SK-N-SH treated with all-trans-retinoic acid at 6 μM for 48 hours (cell line): ENCODE measurements at regions not wholly inside any gene's neighbourhood (a gene's known extent, or its start where the extent isn't known, plus 50 kb on each side); places are given as distances from the start of the nearest gene placed in this dataset.

Experiments used
- ATAC-seq: fragments of 200-7000 bp; cut with Tn5 transposase; 3 replicates; pipeline ENCODE4 v1.9.1; 2020; ENCODE audit warnings: mild to moderate bottlenecking, moderate library complexity
- ARNTL ChIP-seq: fragments of 450-650 bp; formaldehyde crosslinking; IDR thresholded peaks from 2 replicates; pipeline ENCODE4 v1.5.0; 2020; ENCODE audit warnings: low read depth, mild to moderate bottlenecking, moderate library complexity, borderline replicate concordance
- BACH2 ChIP-seq: fragments of 250-450 bp; sonication (Bioruptor Pico); IDR thresholded peaks from 2 replicates; pipeline ENCODE4 v1.9.0; 2021; ENCODE audit warnings: mild to moderate bottlenecking, borderline replicate concordance
- CSDC2 ChIP-seq: fragments of 250-450 bp; sonication (Bioruptor Pico); IDR thresholded peaks from 2 replicates; pipeline ENCODE4 v1.5.0; 2020; ENCODE audit warnings: mild to moderate bottlenecking, moderate library complexity
- CSRNP3 ChIP-seq: fragments of 250-450 bp; sonication (Bioruptor Pico); IDR thresholded peaks from 2 replicates; pipeline ENCODE4 v1.5.1; 2021; ENCODE audit warnings: mild to moderate bottlenecking, moderate library complexity
- ESRRG ChIP-seq: fragments of 250-450 bp; sonication (Bioruptor Pico); IDR thresholded peaks from 2 replicates; pipeline ENCODE4 v1.6.1; 2021; ENCODE audit warnings: mild to moderate bottlenecking
- GLIS3 ChIP-seq: fragments of 250-450 bp; sonication (Bioruptor Pico); IDR thresholded peaks from 2 replicates; pipeline ENCODE4 v1.5.0; 2020; ENCODE audit warnings: mild to moderate bottlenecking, moderate library complexity
- ISL1 ChIP-seq: fragments of 250-450 bp; sonication (Bioruptor Pico); IDR thresholded peaks from 2 replicates; pipeline ENCODE4 v2.1.2; 2022; ENCODE audit warnings: mild to moderate bottlenecking, moderate library complexity
- OSR1 ChIP-seq: fragments of 250-450 bp; sonication (Bioruptor Pico); IDR thresholded peaks from 2 replicates; pipeline ENCODE4 v1.8.0; 2022; ENCODE audit warnings: moderate library complexity, mild to moderate bottlenecking, inconsistent platforms
- PATZ1 ChIP-seq: fragments of 250-450 bp; sonication (Bioruptor Pico); IDR thresholded peaks from 2 replicates; pipeline ENCODE4 v1.8.0; 2020; ENCODE audit warnings: mild to moderate bottlenecking, moderate library complexity, borderline replicate concordance
- PPARA ChIP-seq: fragments of 250-450 bp; sonication (Bioruptor Pico); IDR thresholded peaks from 2 replicates; pipeline ENCODE4 v1.5.0; 2020; ENCODE audit warnings: mild to moderate bottlenecking, borderline replicate concordance
- RARB ChIP-seq: fragments of 250-450 bp; sonication (Bioruptor Pico); IDR thresholded peaks from 2 replicates; pipeline ENCODE4 v1.8.0; 2021; ENCODE audit warnings: mild to moderate bottlenecking, moderate library complexity
- SNAI2 ChIP-seq: fragments of 250-450 bp; sonication (Bioruptor Pico); IDR thresholded peaks from 2 replicates; pipeline ENCODE4 v1.5.0; 2020; ENCODE audit warnings: mild to moderate bottlenecking, moderate library complexity
- TCF4 ChIP-seq: fragments of 250-450 bp; sonication (Bioruptor Pico); IDR thresholded peaks from 2 replicates; pipeline ENCODE4 v1.8.0; 2021; ENCODE audit warnings: mild to moderate bottlenecking, moderate library complexity, borderline replicate concordance
- TOX ChIP-seq: fragments of 250-450 bp; sonication (Bioruptor Pico); IDR thresholded peaks from 2 replicates; pipeline ENCODE4 v1.8.0; 2021; ENCODE audit warnings: mild to moderate bottlenecking, moderate library complexity, borderline replicate concordance
- TSHZ2 ChIP-seq: fragments of 250-450 bp; sonication (Bioruptor Pico); IDR thresholded peaks from 2 replicates; pipeline ENCODE4 v1.5.0; 2020; ENCODE audit warnings: mild to moderate bottlenecking, moderate library complexity
- ZC3H10 ChIP-seq: fragments of 250-450 bp; sonication (Bioruptor Pico); IDR thresholded peaks from 2 replicates; pipeline ENCODE4 v1.5.1; 2021; ENCODE audit warnings: mild to moderate bottlenecking, moderate library complexity
- ZFP3 ChIP-seq: fragments of 250-450 bp; sonication (Bioruptor Pico); IDR thresholded peaks from 2 replicates; pipeline ENCODE4 v1.5.0; 2020; ENCODE audit warnings: mild to moderate bottlenecking, moderate library complexity
- ZFP30 ChIP-seq: fragments of 450-650 bp; formaldehyde crosslinking; IDR thresholded peaks from 2 replicates; pipeline ENCODE4 v1.5.0; 2022; ENCODE audit warnings: mild to moderate bottlenecking, moderate library complexity
- ZNF70 ChIP-seq: fragments of 450-650 bp; formaldehyde crosslinking; IDR thresholded peaks from 2 replicates; pipeline ENCODE4 v1.5.0; 2020; ENCODE audit warnings: mild to moderate bottlenecking, moderate library complexity
- TF ChIP-seq, protein P1 (sequence below): fragments of 250-450 bp; sonication (Bioruptor Pico); IDR thresholded peaks from 2 replicates; pipeline ENCODE4 v1.8.0; 2021; ENCODE audit warnings: low read depth, mild to moderate bottlenecking, moderate library complexity, borderline replicate concordance

- peak; percentile 42 for ATAC-seq
- TF ChIP-seq TCF4 (no peak), ISL1 (no peak), SNAI2 (CRISPR knock-in tag) (no peak), BACH2 (CRISPR knock-in tag) (no peak), PPARA (no peak), ARNTL (CRISPR knock-in tag) (no peak), OSR1 (no peak), GLIS3 (CRISPR knock-in tag) (no peak), ZFP30 (no peak), CSDC2 (CRISPR knock-in tag) (no peak), CSRNP3 (CRISPR knock-in tag) (no peak), ZFP3 (CRISPR knock-in tag) (no peak), ESRRG (no peak), TSHZ2 (CRISPR knock-in tag) (no peak), TOX (CRISPR knock-in tag) (no peak), ZNF70 (CRISPR knock-in tag) (no peak), ZC3H10 (CRISPR knock-in tag) (no peak), RARB (CRISPR knock-in tag) (no peak)
- TF ChIP-seq, protein P1, sequence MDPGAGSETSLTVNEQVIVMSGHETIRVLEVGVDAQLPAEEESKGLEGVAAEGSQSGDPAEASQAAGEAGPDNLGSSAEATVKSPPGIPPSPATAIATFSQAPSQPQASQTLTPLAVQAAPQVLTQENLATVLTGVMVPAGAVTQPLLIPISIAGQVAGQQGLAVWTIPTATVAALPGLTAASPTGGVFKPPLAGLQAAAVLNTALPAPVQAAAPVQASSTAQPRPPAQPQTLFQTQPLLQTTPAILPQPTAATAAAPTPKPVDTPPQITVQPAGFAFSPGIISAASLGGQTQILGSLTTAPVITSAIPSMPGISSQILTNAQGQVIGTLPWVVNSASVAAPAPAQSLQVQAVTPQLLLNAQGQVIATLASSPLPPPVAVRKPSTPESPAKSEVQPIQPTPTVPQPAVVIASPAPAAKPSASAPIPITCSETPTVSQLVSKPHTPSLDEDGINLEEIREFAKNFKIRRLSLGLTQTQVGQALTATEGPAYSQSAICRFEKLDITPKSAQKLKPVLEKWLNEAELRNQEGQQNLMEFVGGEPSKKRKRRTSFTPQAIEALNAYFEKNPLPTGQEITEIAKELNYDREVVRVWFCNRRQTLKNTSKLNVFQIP (CRISPR knock-in tag) = no peak
Observed at GRCh38 chr2:8009010-8009597, 672.8 kb upstream of the ID2 start.

DNA sequence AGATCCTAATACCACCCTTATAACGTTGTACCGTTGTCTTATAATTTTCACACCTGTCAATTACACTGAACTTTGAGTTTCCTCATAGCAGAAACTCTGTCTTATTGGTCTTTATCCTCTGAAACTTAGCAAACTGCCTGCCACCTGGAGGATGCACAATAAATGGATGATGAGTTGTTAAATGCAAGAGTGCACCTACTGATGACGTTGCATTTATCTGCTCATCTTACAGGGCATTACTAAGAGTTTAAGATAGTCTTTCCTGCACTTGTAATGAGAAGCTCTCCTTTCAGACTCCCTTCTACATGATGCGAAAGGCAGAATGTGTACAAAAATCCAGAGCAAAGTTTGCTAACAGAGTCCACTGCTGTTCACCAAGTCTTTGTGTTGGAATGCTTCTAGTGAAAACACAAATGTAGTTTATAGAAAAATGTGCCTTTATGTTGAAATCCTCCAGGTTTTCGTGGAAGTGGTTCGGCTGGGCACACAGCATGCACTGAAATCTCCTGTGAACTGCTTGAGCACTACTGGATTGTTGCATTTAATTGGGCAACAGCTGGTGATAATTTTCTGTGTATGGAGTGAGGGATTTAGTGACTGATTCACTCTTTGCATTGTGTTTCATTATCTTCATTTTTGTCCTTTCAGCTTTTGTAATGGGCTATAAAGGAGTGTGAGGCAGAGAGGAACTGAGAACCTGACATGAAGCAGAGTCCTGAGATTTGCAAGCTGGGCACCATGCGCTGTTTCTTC is 665.8 kb upstream of the ID2 start:
- TF ChIP-seq TCF4 = no peak
- no peak for TF ChIP-seq PPARA
- no peak for TF ChIP-seq ZFP3 (CRISPR knock-in tag)
- TF ChIP-seq, protein P1 (CRISPR knock-in tag) = no peak
- TF ChIP-seq TSHZ2 (CRISPR knock-in tag) = no peak
- no peak for TF ChIP-seq PATZ1 (CRISPR knock-in tag)
- TF ChIP-seq TOX (CRISPR knock-in tag) = no peak
- TF ChIP-seq RARB (CRISPR knock-in tag) = no peak
- TF ChIP-seq ZC3H10 (CRISPR knock-in tag) = no peak
- TF ChIP-seq SNAI2 (CRISPR knock-in tag) = no peak
- TF ChIP-seq BACH2 (CRISPR knock-in tag) = no peak
- TF ChIP-seq, all 23 proteins: peak for 0
- peak; percentile 31; the same call in 1 of the 3 replicates for ATAC-seq
